Stromal cell of bone marrow (primary cell): ENCODE measurements at regions not wholly inside any gene's neighbourhood (a gene's known extent, or its start where the extent isn't known, plus 50 kb on each side); places are given as distances from the start of the nearest gene placed in this dataset.
"Not testable (repeated sequence)": the region's sequence is repeated elsewhere in the genome, so short reads cannot be mapped to it uniquely, and the experiment has no call there.

ENCODE experiments used
- DNase-seq: peaks from one replicate; pipeline ENCODE4 v3.0.0-alpha.2; 2012; ENCODE audit warnings: low read depth

DNA sequence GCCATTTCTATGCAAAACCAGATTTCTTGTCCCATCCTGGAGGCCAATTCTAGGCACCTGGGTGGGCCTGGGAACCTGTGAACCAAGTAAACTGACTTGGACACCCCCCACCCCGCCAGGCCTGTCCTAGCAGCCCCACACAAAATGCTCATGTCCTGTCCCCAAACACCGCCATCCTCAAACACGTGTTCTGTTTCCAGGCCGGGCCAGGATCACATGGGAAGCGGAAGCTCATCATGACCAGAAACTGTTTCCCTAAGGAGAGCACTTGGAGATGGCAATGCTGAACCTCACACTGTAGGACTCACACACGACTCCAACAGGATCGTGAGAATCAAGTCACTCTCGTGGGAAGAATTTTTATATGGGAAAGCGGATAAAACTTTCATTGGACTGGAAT lies 78.7 kb upstream of the DRD5 start:
- DNase-seq: not testable (repeated sequence)

DNA sequence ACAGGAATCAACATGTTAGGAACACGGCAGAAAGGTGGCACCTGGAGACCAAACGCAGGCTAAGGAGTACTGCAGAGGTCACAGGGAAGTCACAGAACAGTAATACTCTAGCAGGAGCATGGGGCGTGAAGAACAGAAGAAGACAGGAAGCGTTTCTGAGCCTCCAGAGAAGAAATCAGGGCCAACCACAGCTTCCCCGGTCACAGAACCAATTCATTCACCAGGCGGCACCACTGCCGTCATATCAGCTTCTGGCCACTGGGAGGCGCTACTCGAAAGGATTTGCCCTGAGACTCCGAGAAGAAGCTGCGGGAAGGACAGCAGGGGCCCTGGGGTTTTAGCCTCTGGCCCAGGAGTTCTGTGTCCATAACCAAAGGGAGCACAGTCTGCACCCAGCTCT lies 78.0 kb upstream of the DRD5 start:
- DNase-seq: no peak

DNA sequence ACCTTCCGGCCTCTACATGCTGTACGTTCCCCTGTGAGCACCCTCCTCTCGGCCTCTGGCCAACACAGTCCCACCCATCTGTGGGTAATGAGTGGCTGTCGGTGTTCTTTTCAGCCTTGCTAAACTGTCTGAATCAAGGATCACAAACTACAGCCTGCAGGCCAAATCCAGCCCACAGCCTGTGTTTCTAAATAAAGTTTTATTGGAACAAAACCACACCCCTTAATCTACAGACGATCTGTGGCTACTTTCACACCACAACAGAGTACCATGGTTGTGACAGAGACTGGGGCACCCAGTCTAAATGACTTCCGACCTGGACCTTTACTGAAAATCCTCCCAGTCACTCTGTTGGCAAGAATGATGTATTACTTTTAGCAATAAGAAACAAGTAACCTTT lies 77.3 kb upstream of the DRD5 start:
- DNase-seq: not testable (repeated sequence)

DNA sequence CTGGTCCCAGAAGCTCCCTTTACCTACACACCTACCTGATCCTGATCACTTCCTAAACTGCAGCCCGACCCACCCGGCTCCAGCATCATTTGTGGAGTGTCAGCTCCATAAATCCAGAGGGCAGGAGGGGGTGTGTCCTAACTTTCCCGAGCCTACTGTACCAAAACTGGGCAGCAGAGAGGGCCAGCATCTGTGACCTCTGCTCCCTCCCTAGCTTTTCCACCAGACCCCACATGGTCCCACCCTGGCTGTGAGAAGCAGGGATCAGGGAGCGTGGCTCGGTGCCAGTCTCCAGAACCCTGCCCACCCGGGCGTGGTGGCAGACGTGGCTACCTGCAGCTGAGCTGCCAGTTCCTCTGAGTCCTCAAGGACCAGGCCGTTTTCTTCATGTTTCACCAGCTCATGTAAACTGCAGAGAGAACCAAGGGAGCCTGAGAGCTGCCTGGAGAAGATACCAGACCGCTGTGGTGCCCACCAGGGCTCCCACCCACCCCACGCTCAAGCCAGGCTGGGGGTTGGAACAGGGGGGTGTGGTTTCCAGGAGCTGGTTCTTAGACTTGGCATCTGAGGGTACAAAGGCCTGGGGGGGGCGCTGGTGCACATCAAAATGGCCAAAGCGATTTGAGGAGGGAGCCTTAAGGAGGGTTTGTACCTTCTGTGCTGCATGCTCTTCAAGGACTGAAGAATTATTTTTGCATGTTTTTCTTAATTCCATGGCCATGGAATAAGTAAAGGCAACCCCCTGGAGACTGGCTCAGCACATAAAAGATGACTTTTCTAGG lies 76.7 kb upstream of the DRD5 start:
- no peak for DNase-seq

DNA sequence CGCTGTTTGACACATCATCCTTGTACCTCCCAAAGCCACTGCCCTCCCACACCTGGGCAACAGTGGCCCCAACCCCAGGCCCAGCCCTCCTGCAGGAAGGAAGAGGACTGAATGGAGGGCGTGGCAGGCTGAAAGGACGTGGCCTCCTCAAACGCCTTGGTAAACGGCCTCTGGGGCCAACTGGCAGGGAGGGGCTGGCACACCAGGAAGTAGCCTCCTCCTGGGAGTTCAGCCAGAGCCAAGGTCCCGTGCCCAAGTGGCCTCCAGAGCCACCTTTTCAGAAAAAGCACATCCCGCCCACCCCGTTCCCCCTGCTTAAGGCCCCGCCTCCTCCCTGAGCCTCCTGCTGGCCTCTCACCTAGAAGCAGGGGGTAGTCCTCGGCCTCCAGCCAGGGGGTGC lies 74.2 kb upstream of the DRD5 start:
- not testable (repeated sequence) for DNase-seq

DNA sequence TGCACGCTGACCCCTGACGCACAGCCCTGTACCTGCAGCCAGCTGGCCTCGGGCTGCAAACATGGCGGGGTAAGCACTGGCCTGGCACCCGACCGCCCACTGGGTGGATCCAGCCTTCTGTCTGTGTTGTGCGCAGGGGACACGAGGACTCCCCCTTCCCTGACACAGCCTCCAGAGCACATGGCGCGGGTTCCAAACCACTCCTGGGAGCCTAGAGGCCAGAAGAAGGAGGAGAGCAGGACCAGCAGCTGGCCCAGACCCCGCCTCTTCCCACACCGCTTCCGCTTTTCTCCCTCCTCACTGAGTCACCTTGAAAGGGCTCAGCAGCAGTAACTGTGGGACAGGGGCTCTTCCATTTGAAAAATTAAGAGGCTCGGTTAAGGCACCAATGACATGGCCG lies 73.5 kb upstream of the DRD5 start:
- DNase-seq: not testable (repeated sequence)

DNA sequence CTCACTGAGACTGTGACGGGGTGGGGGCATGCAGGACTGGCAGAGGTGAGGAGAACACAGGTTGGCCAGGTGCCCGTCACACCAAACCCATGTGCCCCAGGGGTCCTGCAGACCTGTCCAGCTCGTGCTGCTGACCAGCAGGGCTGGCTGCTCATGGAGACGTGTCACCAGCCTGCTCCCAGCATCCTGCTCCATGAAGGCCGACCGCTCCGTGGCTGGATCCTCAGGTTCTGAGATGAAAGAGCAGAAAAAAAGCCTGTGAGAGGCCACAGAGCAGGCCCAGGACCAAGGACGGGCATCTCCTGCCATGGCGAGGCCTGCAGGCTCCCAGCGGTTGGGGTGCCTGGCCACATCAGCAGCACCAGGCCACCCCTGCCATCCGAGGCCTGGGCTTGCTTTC lies 71.7 kb upstream of the DRD5 start:
- DNase-seq: no peak

DNA sequence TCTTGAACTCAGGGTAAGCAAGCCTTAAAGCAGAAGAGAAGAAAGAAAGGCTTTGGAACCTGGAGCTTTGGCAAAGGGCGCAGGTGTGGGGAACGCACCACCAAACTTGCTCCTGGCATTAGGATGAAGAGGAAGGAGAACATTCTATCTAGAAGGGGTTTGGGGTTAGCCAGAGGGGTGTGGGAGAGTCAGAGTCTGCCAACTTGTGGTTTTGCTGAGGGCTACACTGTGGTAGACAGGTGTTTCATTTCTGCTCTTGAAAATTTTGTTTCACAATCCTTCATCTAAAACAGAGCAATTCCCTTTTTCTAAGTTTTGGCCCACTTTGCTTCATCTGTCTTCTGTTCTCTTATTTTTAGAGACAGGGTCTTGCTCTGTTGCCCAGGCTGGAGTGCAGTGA lies 66.2 kb upstream of the DRD5 start:
- not testable (repeated sequence) for DNase-seq

DNA sequence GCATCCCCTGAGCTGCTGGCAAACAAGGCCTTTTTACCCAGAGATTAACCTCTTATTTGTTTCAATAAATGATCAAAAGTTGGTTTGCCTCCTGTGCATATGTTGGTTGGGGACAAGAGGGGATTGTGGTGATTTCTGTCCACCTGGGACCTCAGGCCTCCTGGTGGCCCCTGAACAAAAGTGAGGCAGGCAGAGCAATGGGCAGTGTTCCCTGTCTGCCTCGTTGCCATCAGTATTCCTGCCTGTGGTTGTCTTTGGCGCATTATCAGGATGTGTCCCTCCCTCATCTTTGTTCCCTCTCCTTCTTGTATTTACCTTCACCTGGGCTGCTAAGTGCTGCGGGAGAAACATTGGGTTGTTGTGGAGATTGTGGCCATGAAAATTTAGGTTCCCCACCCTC lies 65.3 kb upstream of the DRD5 start:
- no peak for DNase-seq

DNA sequence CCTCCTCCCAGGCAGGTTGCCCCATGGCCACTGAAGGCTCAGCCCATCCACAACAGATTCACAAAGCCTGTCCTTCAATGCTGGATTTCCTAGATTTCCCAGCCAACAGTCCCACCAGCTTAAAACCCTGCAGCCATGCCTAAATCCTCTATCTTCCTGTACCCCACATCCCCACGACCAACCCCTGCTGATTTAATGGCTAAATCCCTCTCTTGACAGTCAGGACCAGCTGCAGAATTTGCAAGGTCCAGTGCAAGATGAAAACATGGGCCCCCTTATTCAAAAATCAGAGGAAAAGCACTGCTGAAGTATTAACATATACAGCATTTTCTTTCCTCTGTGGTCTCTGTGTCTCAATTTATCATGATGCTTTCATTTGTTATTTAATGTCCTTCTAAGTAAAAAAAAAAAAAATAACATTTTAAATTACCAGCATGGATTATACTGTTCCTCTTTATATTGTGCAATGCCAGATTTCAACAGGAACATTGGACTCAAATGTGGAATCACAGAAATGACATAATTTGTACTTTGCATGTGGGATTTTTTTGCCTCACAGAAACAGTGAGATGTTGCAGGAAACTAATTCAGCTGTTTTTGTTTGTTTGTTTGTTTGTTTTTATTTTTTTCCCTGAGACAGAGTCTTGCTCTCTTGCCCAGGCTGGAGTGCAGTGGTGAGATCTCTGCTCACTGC lies 63.0 kb upstream of the DRD5 start:
- not testable (repeated sequence) for DNase-seq

DNA sequence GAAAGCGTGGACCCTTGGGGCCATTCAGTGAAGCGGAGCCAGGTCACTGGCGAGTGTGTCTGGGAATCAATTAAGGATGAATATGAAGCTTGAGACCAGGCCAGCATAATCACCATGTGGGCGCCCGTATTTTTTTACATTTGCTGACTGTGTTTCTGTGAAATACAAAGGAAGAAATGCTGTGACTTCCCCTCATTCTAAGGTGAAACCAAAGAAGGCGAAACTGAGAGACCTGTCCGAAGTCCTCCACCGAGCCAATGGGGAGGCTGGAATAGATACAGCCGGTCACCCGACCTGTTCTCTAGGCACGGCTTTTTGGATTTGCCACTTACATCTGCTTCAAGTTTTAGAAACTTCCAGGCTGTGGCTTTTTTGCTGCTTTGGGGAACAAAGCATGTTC lies 59.3 kb upstream of the DRD5 start:
- DNase-seq: not testable (repeated sequence)
